ENCODE measurements at regions not wholly inside any gene's neighbourhood (a gene's known extent, or its start where the extent isn't known, plus 50 kb on each side); places are given as distances from the start of the nearest gene placed in this dataset.
"Not testable (repeated sequence)": the region's sequence is repeated elsewhere in the genome, so short reads cannot be mapped to it uniquely, and the experiment has no call there.

- no peak for DNase-seq
These were observed 96.4 kb upstream of the B3GAT1 start for GRCh38 chr11:134508219-134508990.

- DNase-seq = no peak
These were observed 94.0 kb upstream of the B3GAT1 start for GRCh38 chr11:134506046-134506445.

- DNase-seq = no peak
These were observed 93.1 kb upstream of the B3GAT1 start for GRCh38 chr11:134505125-134505524.

GRCh38 chr11:134504146-134504905, 92.3 kb upstream of the B3GAT1 start:
- DNase-seq = no peak

- no peak for DNase-seq
These were observed 91.6 kb upstream of the B3GAT1 start for GRCh38 chr11:134503596-134503995.

DNA sequence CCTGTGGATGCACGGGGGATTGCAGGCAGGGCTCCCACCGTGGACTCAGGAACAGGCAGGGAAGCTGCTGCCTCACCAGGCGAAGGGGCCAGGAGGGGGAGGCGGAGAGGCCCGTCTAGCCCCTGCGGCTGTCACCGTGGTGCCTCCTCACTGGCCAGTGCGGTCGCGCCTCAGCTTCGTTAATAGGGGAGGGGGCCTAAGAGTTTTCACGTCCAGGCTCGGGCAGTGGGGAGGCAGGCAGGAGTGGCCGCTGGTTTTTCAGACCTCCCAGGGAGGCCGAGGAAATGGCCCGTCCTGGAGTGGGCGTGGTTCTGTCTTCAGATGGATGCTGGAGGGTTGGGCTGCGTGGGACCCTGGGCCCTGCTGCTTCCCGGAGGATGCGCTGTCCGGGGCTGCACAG, 91.1 kb upstream of the B3GAT1 start:
- DNase-seq = no peak

GRCh38 chr11:134502153-134502550, 90.1 kb upstream of the B3GAT1 start:
- no peak for DNase-seq

GRCh38 chr11:134501406-134502152, 89.5 kb upstream of the B3GAT1 start:
- no peak for DNase-seq

- DNase-seq = no peak
These were observed 88.6 kb upstream of the B3GAT1 start for GRCh38 chr11:134500621-134501020.

- DNase-seq = no peak
These were observed 87.9 kb upstream of the B3GAT1 start for GRCh38 chr11:134499990-134500389.

DNA sequence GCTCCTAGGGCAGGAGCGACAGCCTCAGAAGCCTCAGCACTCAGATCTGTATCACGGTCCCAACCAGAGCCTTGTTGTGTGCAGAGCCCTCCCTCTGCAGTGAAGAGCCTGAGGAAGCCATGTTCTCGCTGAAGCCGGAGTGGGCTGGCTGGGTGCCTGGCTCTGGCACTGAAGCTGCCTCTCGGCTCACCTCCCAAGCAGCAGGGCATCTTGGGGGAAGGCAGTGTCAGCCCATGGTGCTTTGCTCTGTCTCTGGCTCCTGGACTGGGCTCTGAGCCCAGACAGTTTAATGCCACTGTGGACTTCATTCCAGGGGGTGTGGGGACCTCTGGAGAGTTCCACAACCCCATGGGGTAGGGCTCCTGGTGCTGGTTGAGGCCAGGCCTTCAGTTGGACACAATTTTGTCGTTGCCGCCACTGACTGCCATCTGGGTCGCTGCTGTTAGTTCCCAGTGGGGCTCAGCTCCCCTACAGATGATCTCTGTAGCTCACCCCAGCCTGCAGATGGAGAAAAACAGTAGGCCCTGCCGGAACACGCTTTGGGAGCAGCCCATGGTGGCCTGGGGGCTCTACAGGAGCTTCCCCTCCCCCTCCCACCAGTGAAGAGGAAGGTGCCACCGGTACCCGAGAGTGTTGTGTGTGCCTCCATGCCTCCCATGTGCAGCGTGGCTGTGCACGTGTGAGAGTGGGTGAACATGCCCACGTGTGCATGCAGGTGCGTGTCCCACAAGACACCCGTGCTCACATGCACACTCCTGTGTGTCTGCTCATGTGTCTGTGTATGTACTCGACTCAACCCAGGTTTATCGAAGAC, 86.5 kb upstream of the B3GAT1 start:
- no peak for DNase-seq

DNA sequence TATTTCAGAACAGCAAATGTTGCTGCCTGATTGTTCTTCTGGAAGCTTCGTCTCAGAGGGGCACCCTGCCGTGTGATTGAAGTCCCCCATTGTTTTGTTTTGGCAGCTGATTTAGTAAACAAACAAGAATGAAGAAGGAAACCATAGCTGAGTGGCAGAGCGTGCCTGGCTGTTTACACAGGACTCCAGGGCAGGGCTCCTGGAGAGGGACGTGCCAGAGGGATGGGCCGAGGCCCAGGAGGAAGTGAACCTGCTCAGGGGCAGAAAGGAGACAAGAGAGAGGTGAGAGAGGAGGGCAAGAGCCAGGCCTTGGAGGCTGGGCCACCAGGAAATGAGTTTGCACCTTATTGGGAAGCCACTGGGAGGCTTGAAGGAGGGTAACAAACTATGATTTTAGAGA, 85.5 kb upstream of the B3GAT1 start:
- DNase-seq = no peak

DNA sequence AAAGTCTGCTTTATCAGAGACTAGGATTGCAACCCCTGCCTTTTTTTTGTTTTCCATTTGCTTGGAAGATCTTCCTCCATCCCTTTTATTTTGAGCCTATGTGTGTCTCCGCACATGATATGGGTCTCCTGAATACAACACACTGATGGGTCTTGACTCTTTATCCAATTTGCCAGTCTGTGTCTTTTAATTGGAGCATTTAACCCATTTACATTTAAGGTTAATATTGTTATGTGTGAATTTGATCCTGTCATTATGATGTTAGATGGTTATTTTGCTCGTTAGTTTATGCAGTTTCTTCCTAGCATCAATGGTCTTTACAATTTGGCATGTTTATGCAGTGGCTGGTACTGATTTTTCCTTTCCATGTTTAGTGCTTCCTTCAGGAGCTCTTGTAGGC, 84.0 kb upstream of the B3GAT1 start:
- not testable (repeated sequence) for DNase-seq

- not testable (repeated sequence) for DNase-seq
These were observed 82.4 kb upstream of the B3GAT1 start for GRCh38 chr11:134494395-134494794.

DNA sequence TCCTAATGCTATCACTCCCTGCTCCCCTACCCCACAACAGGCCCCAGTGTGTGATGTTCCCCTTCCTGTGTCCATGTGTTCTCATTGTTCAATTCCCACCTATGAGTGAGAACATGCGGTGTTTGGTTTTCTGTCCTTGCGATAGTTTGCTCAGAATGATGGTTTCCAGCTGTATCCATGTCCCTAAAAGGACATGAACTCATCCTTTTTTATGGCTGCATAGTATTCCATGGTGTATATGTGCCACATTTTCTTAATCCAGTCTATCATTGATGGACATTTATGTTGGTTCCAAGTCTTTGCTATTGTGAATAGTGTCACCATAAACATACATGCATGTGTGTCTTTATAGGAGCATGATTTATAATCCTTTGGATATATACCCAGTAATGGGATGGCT, 80.4 kb upstream of the B3GAT1 start:
- not testable (repeated sequence) for DNase-seq

DNA sequence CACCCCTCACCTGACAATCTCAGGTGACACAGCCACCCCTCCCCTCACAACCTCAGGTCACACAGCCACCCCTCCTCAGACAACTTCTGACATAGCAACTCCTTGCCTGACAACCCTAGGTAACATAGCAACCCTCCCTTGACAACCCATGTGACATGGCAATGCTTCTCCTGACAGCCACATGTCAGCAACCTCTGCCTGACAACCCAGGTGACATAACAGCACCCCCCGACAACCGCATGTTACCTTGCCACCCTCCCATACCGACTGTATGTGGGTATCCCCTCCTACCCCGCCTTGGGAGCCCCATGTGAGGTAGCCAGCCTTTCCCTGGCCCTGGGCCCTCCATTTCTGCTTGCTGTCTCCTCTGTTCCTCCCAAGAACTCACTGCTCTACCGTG, 77.7 kb upstream of the B3GAT1 start:
- no peak for DNase-seq

DNA sequence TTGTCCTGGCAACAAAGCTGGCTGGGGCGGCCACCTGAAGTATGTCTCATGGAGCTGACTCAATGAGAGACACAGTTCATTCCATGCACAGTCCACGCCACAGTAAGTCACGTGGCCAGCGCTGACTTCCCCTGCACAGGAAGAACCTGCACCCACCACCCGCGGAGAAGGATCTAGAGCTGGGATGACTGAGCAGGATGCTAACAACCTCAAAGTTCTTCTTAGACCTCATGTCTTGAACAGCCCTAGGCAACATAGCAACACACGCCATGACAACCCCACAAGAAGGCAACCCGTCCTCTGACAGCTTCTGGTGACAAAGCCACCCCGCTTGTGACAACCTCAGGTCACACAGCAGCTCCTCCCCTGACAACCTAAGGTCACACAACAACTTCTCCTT, 76.9 kb upstream of the B3GAT1 start:
- no peak for DNase-seq

DNA sequence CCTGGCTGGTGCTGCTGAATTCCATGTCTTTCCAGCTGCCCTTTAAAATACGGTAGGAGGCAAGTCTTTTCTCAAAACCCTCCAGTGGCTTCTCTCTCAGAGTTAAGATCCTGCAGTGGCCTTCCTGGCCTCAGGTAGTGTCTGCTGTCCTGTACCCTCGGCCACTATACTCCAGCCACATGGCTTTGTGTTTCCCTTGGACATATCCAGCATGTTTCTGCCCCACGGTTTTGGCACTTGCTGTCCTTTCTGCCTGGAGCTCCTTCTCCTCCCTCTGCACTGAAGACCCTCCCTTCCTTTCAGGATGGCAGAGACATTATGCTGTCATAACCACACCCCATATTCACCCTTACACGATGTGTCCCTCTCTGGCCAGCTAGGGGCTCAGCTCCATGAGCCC, 76.5 kb upstream of the B3GAT1 start:
- DNase-seq = no peak

DNA sequence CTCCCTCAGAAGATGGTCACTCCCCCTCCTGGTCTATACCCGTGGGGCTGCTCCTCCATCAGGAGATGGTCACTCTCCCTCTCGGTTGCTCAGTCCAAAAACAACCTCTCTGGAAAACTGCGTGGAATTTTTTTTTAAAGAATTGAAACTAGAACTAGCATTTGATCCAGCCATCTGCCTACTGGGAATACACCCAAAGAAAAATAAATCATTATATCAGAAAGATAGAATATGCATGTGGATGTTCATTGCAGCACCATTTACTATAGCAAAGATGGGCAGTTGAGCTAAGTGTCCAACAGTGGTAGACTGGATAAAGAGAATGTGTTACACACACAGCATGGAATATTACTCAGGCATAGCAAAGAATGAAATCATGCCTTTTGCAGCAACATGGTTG, 75.7 kb upstream of the B3GAT1 start:
- no peak for DNase-seq

DNA sequence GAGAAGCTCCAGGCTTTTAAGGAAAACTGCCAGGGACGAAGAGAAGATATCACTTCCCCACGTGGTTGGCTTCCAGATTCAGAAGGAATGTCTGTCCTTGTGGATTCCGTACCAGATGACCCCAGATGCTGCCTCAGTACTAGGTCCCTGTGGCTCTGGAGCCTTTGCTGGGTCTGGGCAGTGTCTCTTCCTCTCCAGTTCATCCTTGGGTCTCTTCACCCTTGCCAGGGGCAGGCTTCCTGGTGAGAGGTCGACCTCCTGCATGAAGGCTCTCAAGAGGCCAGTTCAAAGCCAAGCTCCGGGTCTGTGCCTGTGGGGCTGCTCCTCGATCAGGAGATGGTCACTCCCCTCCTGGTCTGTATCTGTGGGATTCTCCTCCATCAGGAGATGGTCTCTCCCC, 74.7 kb upstream of the B3GAT1 start:
- no peak for DNase-seq

DNA sequence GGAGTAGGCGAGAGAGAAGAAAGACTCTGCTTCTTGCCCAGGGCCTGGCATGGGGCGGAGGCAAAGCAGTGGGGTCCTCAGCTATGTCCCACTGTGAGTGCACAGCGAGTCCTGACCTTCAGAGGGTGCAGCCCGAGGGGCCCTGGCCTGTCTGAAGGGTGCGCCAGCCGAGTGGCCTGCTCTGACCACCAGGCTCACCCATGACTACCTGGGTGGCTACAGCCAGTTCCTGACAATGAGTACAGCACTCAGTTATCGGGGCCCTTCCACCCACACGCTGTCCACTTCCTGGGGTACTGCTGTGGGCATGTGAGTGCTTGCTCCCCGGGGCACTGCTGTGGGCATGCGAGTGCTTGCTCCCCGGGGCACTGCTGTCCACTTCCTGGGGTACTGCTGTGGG, 74.1 kb upstream of the B3GAT1 start:
- no peak for DNase-seq

GRCh38 chr11:134485316-134485715, 73.3 kb upstream of the B3GAT1 start:
- DNase-seq = no peak

GRCh38 chr11:134483857-134484256, 71.8 kb upstream of the B3GAT1 start:
- no peak for DNase-seq

Measured in SHP77 treated with DMSO at 0.1 percent for 48 hours (cell line).